HFF-Myc (cell line): ENCODE measurements at regions not wholly inside any gene's neighbourhood (a gene's known extent, or its start where the extent isn't known, plus 50 kb on each side); places are given as distances from the start of the nearest gene placed in this dataset.
A peak's percentile ranks its signal among the peaks of the same experiment; 100 is the strongest.
"Not testable (repeated sequence)": the region's sequence is repeated elsewhere in the genome, so short reads cannot be mapped to it uniquely, and the experiment has no call there.

Experiments used
- DNase-seq: peaks from one replicate; pipeline ENCODE4 v3.0.0-alpha.2; 2011; ENCODE audit warnings: low read depth; ENCODE audit errors: extremely low read depth
- H3K4me3 ChIP-seq: replicated peaks from 2 replicates; pipeline ENCODE4 v1.5.1; 2011; ENCODE audit warnings: low read depth, mild to moderate bottlenecking, control low read depth, low read length
- CTCF ChIP-seq: IDR thresholded peaks from 2 replicates; pipeline ENCODE4 v1.5.1; 2012; ENCODE audit warnings: mild to moderate bottlenecking, low read depth, low read length, control low read depth; ENCODE audit errors: missing control alignments

GRCh38 chr11:96741068-96741467 is 351.3 kb downstream of the JRKL start:
- no peak overlapping the region for H3K4me3 ChIP-seq
- DNase-seq = no peak
- no peak for TF ChIP-seq CTCF

DNA sequence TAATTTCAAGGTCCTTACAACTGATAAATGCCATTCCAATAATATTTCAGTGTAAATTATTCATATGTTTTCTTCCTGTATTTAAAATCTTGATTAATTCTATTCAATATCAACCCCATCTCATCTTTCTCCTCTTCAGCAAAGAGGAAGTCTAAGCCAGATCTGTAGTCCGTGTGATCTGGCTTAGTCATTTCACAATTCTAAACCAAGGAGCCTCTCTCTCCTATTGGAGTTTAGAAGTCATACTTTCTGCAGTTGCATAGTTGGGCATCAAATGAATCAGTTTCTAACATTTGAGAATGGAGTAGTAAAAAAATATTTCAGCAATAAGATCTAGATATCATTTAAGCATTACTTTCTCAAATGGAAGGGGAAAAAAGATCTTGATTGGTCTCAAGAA is 354.9 kb downstream of the JRKL start:
- H3K4me3 ChIP-seq = no peak overlapping the region
- DNase-seq = no peak
- TF ChIP-seq CTCF = no peak

DNA sequence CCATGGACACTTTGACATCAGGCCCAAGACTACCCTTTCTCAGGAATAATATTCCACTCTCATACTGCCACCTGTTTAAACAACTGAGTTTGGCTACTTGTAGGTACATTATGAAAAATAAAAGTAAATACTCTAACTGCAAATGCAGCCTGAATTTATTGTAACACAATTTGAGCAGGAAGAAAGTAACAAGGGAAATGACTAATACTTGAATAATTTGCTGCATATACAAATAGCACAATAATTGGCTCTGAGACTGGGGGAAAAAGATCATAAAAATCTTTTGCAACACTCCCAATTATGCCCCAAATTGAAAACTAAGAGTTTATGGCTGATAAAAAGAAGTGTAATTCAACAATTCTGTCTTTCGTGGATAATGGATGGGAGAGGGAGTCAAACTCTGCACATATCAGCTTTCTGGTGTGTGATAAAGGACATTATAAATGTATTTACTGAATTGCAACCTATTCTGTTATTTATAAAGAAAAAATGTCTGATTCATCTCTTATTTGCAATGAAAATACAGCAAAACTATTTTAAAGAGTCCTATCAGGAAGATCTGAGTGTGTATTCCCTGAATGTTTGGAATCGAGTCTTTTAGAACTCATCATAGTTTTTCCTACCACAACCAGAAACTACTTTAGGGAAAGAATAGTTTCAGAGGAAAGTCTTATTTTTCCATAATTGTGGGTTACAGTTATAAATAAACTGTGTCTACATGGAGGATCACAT is 359.0 kb downstream of the JRKL start:
- no peak overlapping the region for H3K4me3 ChIP-seq
- no peak for TF ChIP-seq CTCF
- DNase-seq = peak; percentile 32

DNA sequence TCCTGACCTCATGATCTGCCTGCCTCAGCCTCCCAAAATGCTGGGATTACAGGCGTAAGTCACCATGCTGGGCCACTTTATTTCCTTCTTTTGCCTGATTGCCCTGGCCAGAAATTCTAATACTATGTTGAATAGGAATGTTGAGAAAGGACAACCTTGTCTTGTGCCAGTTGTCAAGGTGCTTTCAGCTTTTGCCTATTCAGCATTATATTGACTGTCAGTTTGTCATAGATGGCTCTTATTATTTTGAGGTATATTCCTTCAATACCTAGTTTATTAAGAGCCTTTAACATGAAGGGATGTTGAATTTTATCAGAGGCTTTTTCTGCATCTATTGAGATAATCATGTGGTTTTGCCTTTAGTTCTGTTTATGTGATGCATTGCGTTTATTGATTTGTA is 362.0 kb downstream of the JRKL start:
- not testable (repeated sequence) for DNase-seq, H3K4me3 ChIP-seq

DNA sequence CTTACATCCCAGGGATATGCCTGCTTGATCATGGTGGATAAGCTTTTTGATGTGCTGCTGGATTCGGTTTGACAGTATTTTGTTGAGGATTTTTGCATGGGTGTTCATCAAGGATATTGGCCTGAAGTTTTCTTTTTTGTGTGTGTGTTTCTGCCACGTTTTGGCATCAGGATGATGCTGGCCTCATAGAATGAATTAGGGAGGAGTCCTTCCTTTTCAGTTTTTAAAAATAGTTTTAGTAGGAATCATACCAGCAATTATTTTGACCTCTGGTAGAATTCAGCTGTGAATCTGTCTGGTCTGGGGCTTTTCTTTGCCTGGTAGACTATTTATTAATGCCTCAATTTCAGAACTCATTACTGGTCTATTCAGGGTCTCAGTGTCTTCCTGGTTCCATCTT is 362.4 kb downstream of the JRKL start:
- H3K4me3 ChIP-seq = no peak overlapping the region
- TF ChIP-seq CTCF = no peak
- DNase-seq = no peak

GRCh38 chr11:96753997-96754396 is 364.2 kb downstream of the JRKL start:
- H3K4me3 ChIP-seq = no peak overlapping the region
- TF ChIP-seq CTCF = no peak
- DNase-seq = no peak

- H3K4me3 ChIP-seq = no peak overlapping the region
- no peak for DNase-seq
- TF ChIP-seq CTCF = no peak
These were observed 365.4 kb downstream of the JRKL start for GRCh38 chr11:96755209-96755608.
